ENCODE measurements at regions not wholly inside any gene's neighbourhood (a gene's known extent, or its start where the extent isn't known, plus 50 kb on each side); places are given as distances from the start of the nearest gene placed in this dataset.

DNA sequence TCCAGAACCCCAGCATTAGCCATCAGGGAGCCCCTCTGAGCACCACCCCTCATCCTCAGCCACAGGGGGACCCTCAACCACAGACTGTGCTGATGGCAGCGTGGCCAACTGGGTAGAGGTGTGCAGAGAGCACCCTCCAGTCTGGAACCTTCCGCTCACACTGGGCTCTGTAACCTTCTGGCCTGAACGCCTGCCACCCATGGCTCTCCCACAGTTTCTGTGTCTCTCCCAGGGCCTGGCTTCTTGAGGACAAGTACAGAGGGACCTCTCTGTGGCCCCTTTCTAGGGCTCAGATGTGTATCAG, 503.0 kb upstream of the MGMT start (continued):
- TF ChIP-seq, protein P1, sequence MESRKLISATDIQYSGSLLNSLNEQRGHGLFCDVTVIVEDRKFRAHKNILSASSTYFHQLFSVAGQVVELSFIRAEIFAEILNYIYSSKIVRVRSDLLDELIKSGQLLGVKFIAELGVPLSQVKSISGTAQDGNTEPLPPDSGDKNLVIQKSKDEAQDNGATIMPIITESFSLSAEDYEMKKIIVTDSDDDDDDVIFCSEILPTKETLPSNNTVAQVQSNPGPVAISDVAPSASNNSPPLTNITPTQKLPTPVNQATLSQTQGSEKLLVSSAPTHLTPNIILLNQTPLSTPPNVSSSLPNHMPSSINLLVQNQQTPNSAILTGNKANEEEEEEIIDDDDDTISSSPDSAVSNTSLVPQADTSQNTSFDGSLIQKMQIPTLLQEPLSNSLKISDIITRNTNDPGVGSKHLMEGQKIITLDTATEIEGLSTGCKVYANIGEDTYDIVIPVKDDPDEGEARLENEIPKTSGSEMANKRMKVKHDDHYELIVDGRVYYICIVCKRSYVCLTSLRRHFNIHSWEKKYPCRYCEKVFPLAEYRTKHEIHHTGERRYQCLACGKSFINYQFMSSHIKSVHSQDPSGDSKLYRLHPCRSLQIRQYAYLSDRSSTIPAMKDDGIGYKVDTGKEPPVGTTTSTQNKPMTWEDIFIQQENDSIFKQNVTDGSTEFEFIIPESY (IDR thresholded peaks at IDR 0.05): no peak
- TF ChIP-seq NR2F2 (IDR thresholded peaks at IDR 0.05) (no peak), JUND (IDR thresholded peaks at IDR 0.05) (no peak), FOXA2 (IDR thresholded peaks at IDR 0.05) (no peak)

DNA sequence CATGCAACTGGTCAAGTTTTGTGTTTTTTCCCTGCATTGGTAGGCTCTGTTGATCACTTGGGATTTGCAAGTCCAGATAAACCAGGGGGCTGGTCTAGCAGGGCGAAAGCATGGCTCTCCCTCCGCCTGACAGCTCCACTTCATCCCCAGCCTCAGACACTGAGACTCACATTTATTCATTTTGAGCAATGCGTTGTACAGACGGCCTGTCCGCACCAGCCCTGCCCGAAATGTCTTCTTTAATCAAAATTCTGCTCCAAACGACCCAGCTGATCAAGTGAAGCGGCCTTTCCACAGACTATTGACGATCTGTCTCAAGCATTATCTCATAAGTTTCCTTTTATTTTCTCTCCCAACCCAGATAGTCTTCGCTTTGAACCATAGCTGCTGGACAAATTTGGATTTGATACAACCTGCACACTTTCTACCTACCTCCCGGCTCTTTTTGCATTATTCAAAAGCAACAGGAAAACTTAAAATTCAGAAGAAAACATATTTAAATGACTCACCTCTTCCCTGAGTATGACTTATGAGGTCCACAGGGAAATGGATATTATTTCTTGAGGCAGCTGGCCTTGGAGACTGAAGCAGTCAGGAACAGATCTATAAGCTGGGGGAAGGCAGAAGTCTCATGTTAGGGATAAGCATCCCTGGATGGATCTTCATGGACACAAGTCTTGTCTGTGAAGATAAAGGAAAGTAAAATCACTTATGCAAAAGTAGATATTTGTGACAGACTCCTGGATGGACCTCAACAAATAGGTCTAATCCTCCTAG, 498.9 kb upstream of the MGMT start:
- Histone ChIP-seq H3K9ac (ENCODE audit: low read depth in 1 of 2, low read length in 2 of 2) (no peak overlapping the region), H3K9me3 (ENCODE audit: control insufficient read depth in 4 of 4, low read length in 3 of 4) (no peaks in the 10 kb centered on the region), H3K27me3 (ENCODE audit: control insufficient read depth in 4 of 4, insufficient read depth in 4 of 4, low read length in 3 of 4) (peaks cover 0 to 6% (median 3%) of the 10 kb centered on the region in 4 donors), H3K27ac (ENCODE audit: low read depth in 1 of 2, low read length in 2 of 2) (no peak overlapping the region), H3K4me1 (ENCODE audit: control insufficient read depth in 4 of 4, insufficient read depth in 4 of 4, low read length in 3 of 4) (no peaks in the 10 kb centered on the region), H3K4me3 (ENCODE audit: low read depth in 1 of 3, low read length in 3 of 3) (no peak overlapping the region), H3K36me3 (ENCODE audit: control insufficient read depth in 4 of 4, insufficient read depth in 3 of 4, low read depth in 1 of 4, low read length in 3 of 4) (no peaks in the 10 kb centered on the region)
- 78% methylated on average over 11 of the region's 11 CpGs for WGBS
- no peak for DNase-seq (ENCODE audit: low spot score)
- TF ChIP-seq FOXA1 (IDR thresholded peaks at IDR 0.05) (no peak), JUND (IDR thresholded peaks at IDR 0.05) (no peak), RXRA (IDR thresholded peaks at IDR 0.05) (no peak), SP1 (IDR thresholded peaks at IDR 0.05) (no peak), TAF1 (conservative IDR thresholded peaks at IDR 0.05) (no peak), FOXA2 (IDR thresholded peaks at IDR 0.05) (no peak), HNF4G (IDR thresholded peaks at IDR 0.05) (no peak), HNF4A (conservative IDR thresholded peaks at IDR 0.05) (no peak), NR2F2 (IDR thresholded peaks at IDR 0.05) (no peak), YY1 (IDR thresholded peaks at IDR 0.05) (no peak), RAD21 (IDR thresholded peaks at IDR 0.05) (no peak), GABPA (IDR thresholded peaks at IDR 0.05 in 1 of 2, conservative IDR thresholded peaks at IDR 0.05 in 1 of 2) (no peak)
- TF ChIP-seq, protein P2, sequence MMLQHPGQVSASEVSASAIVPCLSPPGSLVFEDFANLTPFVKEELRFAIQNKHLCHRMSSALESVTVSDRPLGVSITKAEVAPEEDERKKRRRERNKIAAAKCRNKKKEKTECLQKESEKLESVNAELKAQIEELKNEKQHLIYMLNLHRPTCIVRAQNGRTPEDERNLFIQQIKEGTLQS (IDR thresholded peaks at IDR 0.05): no peak
- TF ChIP-seq, protein P3, sequence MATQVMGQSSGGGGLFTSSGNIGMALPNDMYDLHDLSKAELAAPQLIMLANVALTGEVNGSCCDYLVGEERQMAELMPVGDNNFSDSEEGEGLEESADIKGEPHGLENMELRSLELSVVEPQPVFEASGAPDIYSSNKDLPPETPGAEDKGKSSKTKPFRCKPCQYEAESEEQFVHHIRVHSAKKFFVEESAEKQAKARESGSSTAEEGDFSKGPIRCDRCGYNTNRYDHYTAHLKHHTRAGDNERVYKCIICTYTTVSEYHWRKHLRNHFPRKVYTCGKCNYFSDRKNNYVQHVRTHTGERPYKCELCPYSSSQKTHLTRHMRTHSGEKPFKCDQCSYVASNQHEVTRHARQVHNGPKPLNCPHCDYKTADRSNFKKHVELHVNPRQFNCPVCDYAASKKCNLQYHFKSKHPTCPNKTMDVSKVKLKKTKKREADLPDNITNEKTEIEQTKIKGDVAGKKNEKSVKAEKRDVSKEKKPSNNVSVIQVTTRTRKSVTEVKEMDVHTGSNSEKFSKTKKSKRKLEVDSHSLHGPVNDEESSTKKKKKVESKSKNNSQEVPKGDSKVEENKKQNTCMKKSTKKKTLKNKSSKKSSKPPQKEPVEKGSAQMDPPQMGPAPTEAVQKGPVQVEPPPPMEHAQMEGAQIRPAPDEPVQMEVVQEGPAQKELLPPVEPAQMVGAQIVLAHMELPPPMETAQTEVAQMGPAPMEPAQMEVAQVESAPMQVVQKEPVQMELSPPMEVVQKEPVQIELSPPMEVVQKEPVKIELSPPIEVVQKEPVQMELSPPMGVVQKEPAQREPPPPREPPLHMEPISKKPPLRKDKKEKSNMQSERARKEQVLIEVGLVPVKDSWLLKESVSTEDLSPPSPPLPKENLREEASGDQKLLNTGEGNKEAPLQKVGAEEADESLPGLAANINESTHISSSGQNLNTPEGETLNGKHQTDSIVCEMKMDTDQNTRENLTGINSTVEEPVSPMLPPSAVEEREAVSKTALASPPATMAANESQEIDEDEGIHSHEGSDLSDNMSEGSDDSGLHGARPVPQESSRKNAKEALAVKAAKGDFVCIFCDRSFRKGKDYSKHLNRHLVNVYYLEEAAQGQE (IDR thresholded peaks at IDR 0.05): no peak
- TF ChIP-seq, protein P1 (IDR thresholded peaks at IDR 0.05): no peak
- TF ChIP-seq, protein P4, sequence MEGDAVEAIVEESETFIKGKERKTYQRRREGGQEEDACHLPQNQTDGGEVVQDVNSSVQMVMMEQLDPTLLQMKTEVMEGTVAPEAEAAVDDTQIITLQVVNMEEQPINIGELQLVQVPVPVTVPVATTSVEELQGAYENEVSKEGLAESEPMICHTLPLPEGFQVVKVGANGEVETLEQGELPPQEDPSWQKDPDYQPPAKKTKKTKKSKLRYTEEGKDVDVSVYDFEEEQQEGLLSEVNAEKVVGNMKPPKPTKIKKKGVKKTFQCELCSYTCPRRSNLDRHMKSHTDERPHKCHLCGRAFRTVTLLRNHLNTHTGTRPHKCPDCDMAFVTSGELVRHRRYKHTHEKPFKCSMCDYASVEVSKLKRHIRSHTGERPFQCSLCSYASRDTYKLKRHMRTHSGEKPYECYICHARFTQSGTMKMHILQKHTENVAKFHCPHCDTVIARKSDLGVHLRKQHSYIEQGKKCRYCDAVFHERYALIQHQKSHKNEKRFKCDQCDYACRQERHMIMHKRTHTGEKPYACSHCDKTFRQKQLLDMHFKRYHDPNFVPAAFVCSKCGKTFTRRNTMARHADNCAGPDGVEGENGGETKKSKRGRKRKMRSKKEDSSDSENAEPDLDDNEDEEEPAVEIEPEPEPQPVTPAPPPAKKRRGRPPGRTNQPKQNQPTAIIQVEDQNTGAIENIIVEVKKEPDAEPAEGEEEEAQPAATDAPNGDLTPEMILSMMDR (IDR thresholded peaks at IDR 0.05; ENCODE audit: low read depth, low read length, missing input control): no peak
- TF ChIP-seq, protein P5, sequence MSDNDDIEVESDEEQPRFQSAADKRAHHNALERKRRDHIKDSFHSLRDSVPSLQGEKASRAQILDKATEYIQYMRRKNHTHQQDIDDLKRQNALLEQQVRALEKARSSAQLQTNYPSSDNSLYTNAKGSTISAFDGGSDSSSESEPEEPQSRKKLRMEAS (IDR thresholded peaks at IDR 0.05): no peak

Data from liver (tissue), 8 donors.